Pancreas (tissue), 10 donors: ENCODE measurements at regions not wholly inside any gene's neighbourhood (a gene's known extent, or its start where the extent isn't known, plus 50 kb on each side); places are given as distances from the start of the nearest gene placed in this dataset.

Source experiments
- ATAC-seq, 4 donors: fragments of 200-7000 bp; cut with Tn5 transposase; one replicate each; pipeline versions ENCODE4 v1.8.0 to v1.9.1; 2020; ENCODE audit warnings: mild to moderate bottlenecking in 4 of 4, moderate library complexity in 4 of 4
- DNase-seq, 6 donors: peaks; one replicate each; pipeline ENCODE4 v3.0.0-alpha.2; 2020
- FAIRE-seq: peaks from 2 replicates; lab custom pipeline; 2012; peaks lifted over from hg19 to GRCh38; lab: Jason Lieb, UNC
- H3K27ac ChIP-seq, 4 donors: fragments of 200-600 bp; sonication (generic); 1 replicate in 3 of 4; 2 replicates in 1 of 4; pipeline versions ENCODE4 v1.5.0 to v1.8.0; 2020
- H3K27me3 ChIP-seq, 4 donors: fragments of 200-600 bp; one replicate each; pipeline ENCODE4 v1.8.0; 2021
- H3K36me3 ChIP-seq, 3 donors: fragments of 200-600 bp; sonication (generic) in 1 of 3; one replicate each; pipeline versions ENCODE4 v1.5.0 to v1.8.0; 2020 to 2021
- H3K4me1 ChIP-seq, 3 donors: fragments of 200-600 bp; one replicate each; pipeline ENCODE4 v1.8.0; 2021
- H3K4me3 ChIP-seq, 4 donors: fragments of 200-600 bp; sonication (generic) in 2 of 4; one replicate each; pipeline versions ENCODE4 v1.5.0 to v1.8.0; 2020 to 2021
- H3K9me3 ChIP-seq, 4 donors: fragments of 200-600 bp; one replicate each; pipeline ENCODE4 v1.8.0; 2021
- CTCF ChIP-seq, 4 donors: fragments of 200-600 bp; sonication (generic) in 3 of 4; IDR thresholded peaks; one replicate each; pipeline versions ENCODE4 v1.5.0 to v1.8.0; 2021; ENCODE audit warnings: antibody characterized with exemption in 4 of 4
- WGBS, 2 donors: extraction: QIAGEN DNeasy Blood & Tissue Kit; methylation state at CpG; one replicate each; pipeline ENCODE4 v1.1.7; 2013; 5-methylcytosine and 5-hydroxymethylcytosine counted together
- intact Hi-C, 3 donors: fragments of 100-400 bp; cut with DNase I; formaldehyde crosslinking; loops; one replicate each; pipeline versions ENCODE4 v1.11.1 to v1.14.2; 2022
- donor health status: healthy with polysubstance abuse.
- donor health status: DM: no; HTN: no; CAD: no; lungs with moderate emphysema.
- donor health status: DM: no; HTN: no; CAD: no.
- donor health status: control.
- donor health status: control.
- donor health status: Bipolar disorder and iron deficiency.
- donor health status: DM: yes; HTN: yes; CAD: no.
- donor health status: DM: no; HTN: no; CAD: no.
- donor health status: DM: no; HTN: no; CAD: no.
- donor health status: DM: yes; HTN: yes; CAD: no.

- DNase-seq = no peak
- FAIRE-seq = no peak
- WGBS, 2 donors = 29 to 39% methylated on average over 1 of the region's 1 CpG
- no peak for TF ChIP-seq CTCF (IDR thresholded peaks at IDR 0.05)
- Histone ChIP-seq H3K4me3 (no peak overlapping the region), H3K4me1 (no peaks in the 10 kb centered on the region), H3K36me3 (no peaks in the 10 kb centered on the region), H3K27ac (no peak overlapping the region), H3K27me3 (no peaks in the 10 kb centered on the region), H3K9me3 (no peaks in the 10 kb centered on the region)
- intact Hi-C loops = no loop called here
- no peak for ATAC-seq
Observed at GRCh38 chr2:16209799-16210198, 269.4 kb downstream of the MYCN start.

GRCh38 chr2:16208921-16209320 lies 268.6 kb downstream of the MYCN start:
- TF ChIP-seq CTCF (IDR thresholded peaks at IDR 0.05) = no peak
- Histone ChIP-seq H3K4me1 (no peaks in the 10 kb centered on the region), H3K4me3 (no peak overlapping the region), H3K9me3 (no peaks in the 10 kb centered on the region), H3K36me3 (no peaks in the 10 kb centered on the region), H3K27me3 (no peaks in the 10 kb centered on the region), H3K27ac (no peak overlapping the region)
- no peak for ATAC-seq
- WGBS, 2 donors = 79 to 100% methylated on average over 1 of the region's 1 CpG
- FAIRE-seq = no peak
- intact Hi-C loops = no loop called here
- DNase-seq = no peak

GRCh38 chr2:16208241-16208797 lies 268.0 kb downstream of the MYCN start:
- Histone ChIP-seq H3K4me3 (no peak overlapping the region), H3K27ac (no peak overlapping the region), H3K9me3 (no peaks in the 10 kb centered on the region), H3K27me3 (no peaks in the 10 kb centered on the region), H3K4me1 (no peaks in the 10 kb centered on the region), H3K36me3 (no peaks in the 10 kb centered on the region)
- 62 to 72% methylated on average over 6 of the region's 6 CpGs for WGBS, 2 donors
- no peak for TF ChIP-seq CTCF (IDR thresholded peaks at IDR 0.05)
- DNase-seq (no peak), FAIRE-seq (no peak), ATAC-seq (no peak)
- intact Hi-C loops = no loop called here

GRCh38 chr2:16207611-16208010 lies 267.3 kb downstream of the MYCN start:
- FAIRE-seq = no peak
- Histone ChIP-seq H3K9me3 (no peaks in the 10 kb centered on the region), H3K27me3 (no peaks in the 10 kb centered on the region), H3K27ac (no peak overlapping the region), H3K4me3 (no peak overlapping the region), H3K36me3 (no peaks in the 10 kb centered on the region), H3K4me1 (no peaks in the 10 kb centered on the region)
- no peak for ATAC-seq
- no peak for TF ChIP-seq CTCF (IDR thresholded peaks at IDR 0.05)
- 56 to 74% methylated on average over 2 of the region's 2 CpGs for WGBS, 2 donors
- intact Hi-C loops = no loop called here
- no peak for DNase-seq

GRCh38 chr2:16207151-16207550 lies 266.8 kb downstream of the MYCN start:
- Histone ChIP-seq H3K4me1 (no peaks in the 10 kb centered on the region), H3K9me3 (no peaks in the 10 kb centered on the region), H3K27ac (no peak overlapping the region), H3K27me3 (no peaks in the 10 kb centered on the region), H3K36me3 (no peaks in the 10 kb centered on the region), H3K4me3 (no peak overlapping the region)
- 79 to 85% methylated on average over 3 of the region's 3 CpGs for WGBS, 2 donors
- FAIRE-seq (no peak), DNase-seq (no peak), ATAC-seq (no peak)
- TF ChIP-seq CTCF (IDR thresholded peaks at IDR 0.05) = no peak
- intact Hi-C loops = no loop called here
